Right cardiac atrium (tissue), 5 donors: ENCODE measurements at regions not wholly inside any gene's neighbourhood (a gene's known extent, or its start where the extent isn't known, plus 50 kb on each side); places are given as distances from the start of the nearest gene placed in this dataset.

Experiments used
- ATAC-seq, 2 donors: fragments of 200-7000 bp; cut with Tn5 transposase; one replicate each; pipeline versions ENCODE4 v1.8.0 to v1.9.1; 2020; ENCODE audit warnings: moderate library complexity in 2 of 2, mild to moderate bottlenecking in 1 of 2
- DNase-seq, 3 donors: peaks; one replicate each; pipeline ENCODE4 v3.0.0-alpha.2; 2020
- H3K27ac ChIP-seq: one replicate; pipeline ENCODE4 v1.5.1; 2013; ENCODE audit warnings: mild to moderate bottlenecking, low read length, control low read depth, moderate library complexity
- H3K27me3 ChIP-seq: one replicate; pipeline ENCODE4 v1.6.1; 2013; ENCODE audit not compliant: control insufficient read depth, insufficient read depth
- H3K4me1 ChIP-seq: one replicate; pipeline ENCODE4 v1.6.1; 2013; ENCODE audit warnings: low read length; ENCODE audit not compliant: control insufficient read depth, insufficient read depth
- H3K4me3 ChIP-seq: one replicate; pipeline ENCODE4 v1.5.1; 2013; ENCODE audit warnings: low read length, control low read depth
- H3K9me3 ChIP-seq: one replicate; pipeline ENCODE4 v1.6.1; 2013; ENCODE audit warnings: low read length; ENCODE audit not compliant: control insufficient read depth
- WGBS: extraction: QIAGEN DNeasy Blood & Tissue Kit; methylation state at CpG from one replicate; pipeline ENCODE4 v1.1.7; 2013; 5-methylcytosine and 5-hydroxymethylcytosine counted together
- intact Hi-C, 4 donors: fragments of 100-400 bp; cut with DNase I; formaldehyde crosslinking; loops; one replicate each; pipeline versions ENCODE4 v1.11.0 to v1.14.0; 2022 to 2023
- donor health status: healthy with polysubstance abuse.
- donor health status: DM: no; HTN: yes; CAD: no.
- donor health status: DM: no; HTN: no; CAD: no.
- donor health status: DM: no; HTN: yes; CAD: no; lungs with severe emphysema.
- donor health status: DM: yes; HTN: yes; CAD: no.

DNA sequence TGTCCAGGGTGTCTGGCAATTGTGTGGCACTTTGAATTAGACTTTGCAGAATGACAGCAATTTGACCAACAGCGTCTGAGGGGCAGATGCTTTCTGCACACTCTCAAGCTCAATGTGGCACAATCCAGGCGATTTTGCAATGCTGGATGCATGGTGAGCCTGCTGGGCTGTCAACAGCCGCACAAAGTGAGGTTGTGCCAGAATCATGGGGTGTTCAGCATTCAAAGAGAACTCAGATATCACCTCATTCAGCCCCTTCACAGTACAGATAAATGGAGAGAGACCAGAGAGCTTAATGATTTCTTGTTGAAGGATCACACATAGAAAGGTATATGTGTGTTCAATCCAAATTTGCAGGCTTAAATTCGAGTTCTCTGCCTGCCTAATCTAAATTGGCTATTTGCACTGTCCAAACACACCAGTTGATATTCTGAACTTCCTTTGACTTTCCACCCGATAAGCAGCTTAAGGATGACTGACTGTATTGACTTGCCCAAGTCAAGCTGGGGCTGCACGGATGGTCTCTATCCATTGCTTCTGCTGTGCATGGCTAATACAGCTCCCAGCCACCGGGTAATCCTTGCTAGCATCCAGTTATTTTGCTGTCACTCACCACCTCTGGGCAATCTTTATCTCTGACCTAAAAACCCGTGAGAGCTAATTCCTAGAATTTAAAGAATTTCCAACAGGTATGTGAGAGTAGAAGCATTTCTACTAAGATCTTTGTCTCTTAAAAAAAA lies 157.9 kb upstream of the TAS2R1 start:
- Histone ChIP-seq H3K27me3 (no peaks in the 10 kb centered on the region), H3K4me3 (no peak overlapping the region), H3K4me1 (no peaks in the 10 kb centered on the region), H3K9me3 (peaks cover 8% of the 10 kb centered on the region), H3K27ac (no peak overlapping the region)
- ATAC-seq, result peak; percentile 36 to 65
- no peak for DNase-seq
- WGBS, result 29% methylated on average over 8 of the region's 8 CpGs
- intact Hi-C loops, result no loop called here

GRCh38 chr5:9786380-9787360 lies 156.5 kb upstream of the TAS2R1 start:
- ATAC-seq, result no peak
- DNase-seq, result no peak
- no peaks in the 10 kb centered on the region for H3K27me3 ChIP-seq
- no peak overlapping the region for H3K4me3 ChIP-seq
- H3K4me1 ChIP-seq, result no peaks in the 10 kb centered on the region
- 88% methylated on average over 6 of the region's 6 CpGs for WGBS
- H3K9me3 ChIP-seq, result peaks cover 9% of the 10 kb centered on the region
- intact Hi-C loops, result no loop called here
- no peak overlapping the region for H3K27ac ChIP-seq

- Histone ChIP-seq H3K9me3 (peaks cover 11% of the 10 kb centered on the region), H3K27me3 (no peaks in the 10 kb centered on the region), H3K4me3 (no peak overlapping the region), H3K27ac (no peak overlapping the region), H3K4me1 (no peaks in the 10 kb centered on the region)
- no peak for ATAC-seq
- 73% methylated on average over 2 of the region's 2 CpGs for WGBS
- intact Hi-C loops, result no loop called here
- no peak for DNase-seq
Observed at GRCh38 chr5:9785751-9786150, 155.6 kb upstream of the TAS2R1 start.

- WGBS, result 98% methylated on average over 2 of the region's 2 CpGs
- no peaks in the 10 kb centered on the region for H3K4me1 ChIP-seq
- ATAC-seq (no peak), DNase-seq (no peak)
- peaks cover 13% of the 10 kb centered on the region for H3K9me3 ChIP-seq
- intact Hi-C loops, result no loop called here
- no peak overlapping the region for H3K4me3 ChIP-seq
- H3K27me3 ChIP-seq, result no peaks in the 10 kb centered on the region
- no peak overlapping the region for H3K27ac ChIP-seq
Observed at GRCh38 chr5:9784231-9784630, 154.1 kb upstream of the TAS2R1 start.

DNA sequence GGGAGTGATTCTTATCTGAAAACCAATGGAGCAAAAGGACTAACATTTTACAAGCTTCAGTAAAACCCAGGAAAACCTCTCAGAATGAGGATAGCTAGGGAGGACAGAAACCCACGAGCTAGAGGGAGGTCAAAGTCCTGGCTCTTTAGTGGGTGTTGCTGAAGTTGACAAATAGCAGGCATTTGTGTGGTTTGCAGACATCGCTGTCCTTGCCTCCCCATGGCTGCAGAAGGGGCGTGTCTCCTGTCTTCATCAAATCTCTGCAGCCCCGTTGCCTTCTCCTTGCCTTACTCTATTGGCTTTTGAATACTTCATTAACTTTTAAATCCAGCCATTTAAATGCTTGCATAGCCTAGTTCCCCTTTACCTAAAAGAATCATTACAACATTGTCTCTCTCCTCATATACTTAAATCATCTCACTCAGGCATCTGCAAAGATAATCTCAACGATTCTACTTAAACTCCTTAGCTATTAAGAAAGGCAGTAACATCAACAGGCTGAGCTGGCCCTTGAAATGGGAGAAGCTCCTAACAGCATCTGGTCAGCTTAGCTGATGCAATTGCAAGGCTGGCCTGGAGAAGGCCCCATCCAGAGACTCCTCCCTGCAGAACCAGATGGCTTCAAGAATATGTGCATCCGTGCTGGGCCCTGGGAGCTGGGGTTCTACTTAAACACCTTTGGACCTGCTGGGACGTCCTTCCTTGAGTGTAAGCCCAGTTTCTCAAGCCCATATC lies 152.8 kb upstream of the TAS2R1 start:
- no peak overlapping the region for H3K27ac ChIP-seq
- WGBS, result 48% methylated on average over 7 of the region's 7 CpGs
- no peaks in the 10 kb centered on the region for H3K27me3 ChIP-seq
- H3K4me1 ChIP-seq, result no peaks in the 10 kb centered on the region
- ATAC-seq, result no peak
- no peak for DNase-seq
- H3K9me3 ChIP-seq, result peaks cover 13% of the 10 kb centered on the region
- H3K4me3 ChIP-seq, result no peak overlapping the region
- intact Hi-C loops, result no loop called here

- intact Hi-C loops, result no loop called here
- Histone ChIP-seq H3K4me1 (no peaks in the 10 kb centered on the region), H3K4me3 (no peak overlapping the region), H3K27ac (no peak overlapping the region), H3K27me3 (no peaks in the 10 kb centered on the region), H3K9me3 (peaks cover 13% of the 10 kb centered on the region)
- no peak for ATAC-seq
- WGBS, result 79% methylated on average over 1 of the region's 1 CpG
- DNase-seq, result no peak
Observed at GRCh38 chr5:9781890-9782289, 151.7 kb upstream of the TAS2R1 start.

DNA sequence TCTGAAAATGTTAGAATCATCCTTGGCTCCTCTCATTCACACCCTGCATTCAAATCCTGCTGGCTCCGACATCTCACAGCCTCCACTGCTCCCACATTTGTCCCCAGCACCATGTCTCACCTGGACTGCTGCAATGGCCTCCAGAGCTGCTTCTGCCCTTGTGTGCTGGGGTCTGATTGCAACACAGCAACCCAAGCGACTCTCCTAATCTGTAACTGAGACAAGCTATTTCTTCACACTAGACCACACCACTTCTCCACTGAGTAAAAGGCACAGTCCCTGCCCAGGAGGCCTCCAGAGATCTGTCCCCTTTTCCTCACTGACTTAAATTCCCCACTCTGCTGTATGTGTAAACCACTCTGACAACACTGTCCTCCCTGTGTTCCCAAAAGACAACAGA lies 151.1 kb upstream of the TAS2R1 start:
- H3K27me3 ChIP-seq, result no peaks in the 10 kb centered on the region
- intact Hi-C loops, result no loop called here
- no peak overlapping the region for H3K27ac ChIP-seq
- DNase-seq (no peak), ATAC-seq (no peak)
- peaks cover 13% of the 10 kb centered on the region for H3K9me3 ChIP-seq
- no peak overlapping the region for H3K4me3 ChIP-seq
- 76% methylated on average over 2 of the region's 2 CpGs for WGBS
- H3K4me1 ChIP-seq, result no peaks in the 10 kb centered on the region

- Histone ChIP-seq H3K4me3 (no peak overlapping the region), H3K9me3 (peaks cover 11% of the 10 kb centered on the region), H3K4me1 (no peaks in the 10 kb centered on the region), H3K27ac (no peak overlapping the region), H3K27me3 (no peaks in the 10 kb centered on the region)
- DNase-seq (no peak), ATAC-seq (no peak)
- intact Hi-C loops, result no loop called here
- WGBS, result 95% methylated on average over 11 of the region's 11 CpGs
Observed at GRCh38 chr5:9780501-9780900, 150.3 kb upstream of the TAS2R1 start.

DNA sequence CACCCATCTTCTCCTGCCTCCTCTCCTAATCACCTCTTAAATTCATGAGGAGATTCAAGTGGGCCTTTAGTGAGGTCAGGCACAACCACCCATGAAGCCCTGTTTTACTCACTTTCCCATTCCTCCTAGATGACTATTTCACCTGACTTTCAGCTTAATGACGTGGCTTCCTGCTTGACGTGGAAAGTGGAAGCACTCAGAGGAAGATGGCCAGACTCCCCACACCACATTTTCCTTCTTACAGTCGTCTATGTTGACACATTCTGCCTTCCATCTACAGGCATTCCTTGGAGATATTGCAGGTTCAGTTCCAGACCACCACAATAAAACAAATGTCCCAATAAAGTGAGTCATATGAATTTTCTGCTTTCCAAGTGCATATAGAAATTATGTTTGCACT lies 146.4 kb upstream of the TAS2R1 start:
- no peak for DNase-seq
- Histone ChIP-seq H3K4me3 (no peak overlapping the region), H3K27ac (no peak overlapping the region), H3K27me3 (no peaks in the 10 kb centered on the region), H3K4me1 (no peaks in the 10 kb centered on the region), H3K9me3 (peaks cover 7% of the 10 kb centered on the region)
- 55% methylated on average over 3 of the region's 3 CpGs for WGBS
- intact Hi-C loops, result no loop called here
- ATAC-seq, result no peak

DNA sequence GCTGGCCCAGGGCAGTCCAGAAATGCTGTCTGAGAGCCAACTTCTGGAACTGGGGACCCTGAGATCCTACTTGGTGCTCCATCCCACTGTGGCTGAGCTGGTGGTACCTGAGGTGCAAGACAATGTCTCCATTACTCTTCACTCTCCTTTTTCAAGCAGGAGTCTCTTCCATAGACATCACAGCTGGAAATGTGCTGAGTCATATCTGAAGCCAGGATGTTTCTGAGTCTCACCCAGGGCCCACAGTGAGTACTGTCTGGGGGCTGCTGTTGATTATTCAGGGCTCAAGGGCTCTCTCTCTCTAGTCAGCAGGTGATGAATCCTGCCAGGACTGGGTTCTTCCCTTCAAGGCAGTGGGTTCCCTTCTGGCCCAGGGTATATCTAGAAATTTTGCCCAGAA lies 145.2 kb upstream of the TAS2R1 start:
- intact Hi-C loops, result no loop called here
- no peak overlapping the region for H3K4me3 ChIP-seq
- H3K9me3 ChIP-seq, result peaks cover 6% of the 10 kb centered on the region
- ATAC-seq, result no peak
- no peak overlapping the region for H3K27ac ChIP-seq
- DNase-seq, result no peak
- H3K4me1 ChIP-seq, result no peaks in the 10 kb centered on the region
- no peaks in the 10 kb centered on the region for H3K27me3 ChIP-seq
